Hepatocyte (in vitro differentiated cells): ENCODE measurements at regions not wholly inside any gene's neighbourhood (a gene's known extent, or its start where the extent isn't known, plus 50 kb on each side); places are given as distances from the start of the nearest gene placed in this dataset.

Source experiments
- DNase-seq: peaks from one replicate; pipeline ENCODE4 v3.0.0-alpha.2; 2016; ENCODE audit warnings: low spot score
- H2AFZ ChIP-seq: fragments of 200-600 bp; sonication (generic); 2 replicates; pipeline ENCODE4 v1.6.0; 2016; ENCODE audit warnings: antibody characterized with exemption, mild to moderate bottlenecking
- H3K27ac ChIP-seq: fragments of 200-600 bp; sonication (generic); 2 replicates; pipeline ENCODE4 v1.5.1; 2016; ENCODE audit warnings: mild to moderate bottlenecking
- H3K27me3 ChIP-seq: fragments of 200-600 bp; sonication (generic); 2 replicates; pipeline ENCODE4 v1.6.1; 2016
- H3K36me3 ChIP-seq: fragments of 200-600 bp; sonication (generic); replicated peaks from 2 replicates; pipeline ENCODE4 v1.5.1; 2016; ENCODE audit warnings: low read depth; ENCODE audit not compliant: insufficient read depth
- H3K4me1 ChIP-seq: fragments of 200-600 bp; sonication (generic); 2 replicates; pipeline ENCODE4 v1.5.1; 2016; ENCODE audit warnings: mild to moderate bottlenecking, moderate library complexity; ENCODE audit not compliant: insufficient read depth
- H3K4me2 ChIP-seq: fragments of 200-600 bp; sonication (generic); 2 replicates; pipeline ENCODE4 v1.6.0; 2016
- H3K4me3 ChIP-seq: fragments of 200-600 bp; sonication (generic); 2 replicates; pipeline ENCODE4 v1.5.1; 2016; ENCODE audit warnings: mild to moderate bottlenecking
- H3K79me2 ChIP-seq: fragments of 200-600 bp; sonication (generic); 2 replicates; pipeline ENCODE4 v1.6.0; 2017; ENCODE audit warnings: mild to moderate bottlenecking
- H3K9me2 ChIP-seq: fragments of 200-600 bp; sonication (generic); replicated peaks from 2 replicates; pipeline ENCODE4 v1.6.0; 2017; ENCODE audit warnings: mild to moderate bottlenecking; ENCODE audit not compliant: insufficient read depth
- H3K9me3 ChIP-seq: fragments of 200-600 bp; sonication (generic); 2 replicates; pipeline ENCODE4 v1.5.1; 2016; ENCODE audit warnings: low read depth, mild to moderate bottlenecking
- H4K20me1 ChIP-seq: fragments of 200-600 bp; sonication (generic); 2 replicates; pipeline ENCODE4 v1.6.0; 2016; ENCODE audit warnings: mild to moderate bottlenecking; ENCODE audit not compliant: insufficient read depth, poor library complexity, severe bottlenecking
- CTCF ChIP-seq: fragments of 200-600 bp; sonication (generic); IDR thresholded peaks from 2 replicates; pipeline ENCODE4 v1.5.1; 2016; ENCODE audit warnings: antibody characterized with exemption, mild to moderate bottlenecking; ENCODE audit not compliant: poor library complexity
- EZH2 ChIP-seq: fragments of 200-600 bp; sonication (generic); IDR thresholded peaks from 2 replicates; pipeline ENCODE4 v1.6.1; 2016; ENCODE audit warnings: antibody characterized with exemption, mild to moderate bottlenecking, borderline replicate concordance
- EZH2phosphoT487 ChIP-seq: fragments of 200-600 bp; sonication (generic); IDR thresholded peaks from one replicate; pipeline ENCODE4 v1.6.1; 2018; ENCODE audit warnings: antibody characterized with exemption, mild to moderate bottlenecking, low read depth, moderate library complexity; ENCODE audit not compliant: unreplicated experiment, severe bottlenecking
- WGBS: methylation state at CpG from one replicate; pipeline ENCODE4 v1.1.6; 2016; ENCODE audit warnings: low lambda C conversion rate; ENCODE audit errors: missing lambda C conversion rate; 5-methylcytosine and 5-hydroxymethylcytosine counted together

GRCh38 chr5:54756796-54757402, 228.5 kb downstream of the ESM1 start:
- Histone ChIP-seq H3K36me3 (no peaks in the 10 kb centered on the region), H3K27ac (no peak overlapping the region), H3K9me3 (no peaks in the 10 kb centered on the region), H3K4me1 (no peaks in the 10 kb centered on the region), H3K27me3 (no peaks in the 10 kb centered on the region), H2AFZ (no peak overlapping the region), H3K9me2 (no peaks in the 10 kb centered on the region), H3K4me3 (no peak overlapping the region), H4K20me1 (no peaks in the 10 kb centered on the region), H3K4me2 (no peak overlapping the region), H3K79me2 (no peaks in the 10 kb centered on the region)
- no peak for TF ChIP-seq EZH2phosphoT487
- TF ChIP-seq CTCF: no peak
- TF ChIP-seq EZH2: no peak
- DNase-seq: no peak
- WGBS: 100% methylated on average over 1 of the region's 1 CpG

- H2AFZ ChIP-seq: no peak overlapping the region
- no peaks in the 10 kb centered on the region for H3K79me2 ChIP-seq
- no peak overlapping the region for H3K27ac ChIP-seq
- H3K9me2 ChIP-seq: no peaks in the 10 kb centered on the region
- DNase-seq: no peak
- TF ChIP-seq CTCF: no peak
- TF ChIP-seq EZH2phosphoT487: no peak
- no peak for TF ChIP-seq EZH2
- no peaks in the 10 kb centered on the region for H3K27me3 ChIP-seq
- H3K4me2 ChIP-seq: no peak overlapping the region
- H3K36me3 ChIP-seq: no peaks in the 10 kb centered on the region
- H3K4me3 ChIP-seq: no peak overlapping the region
- H4K20me1 ChIP-seq: no peaks in the 10 kb centered on the region
- H3K4me1 ChIP-seq: no peaks in the 10 kb centered on the region
- 98% methylated on average over 4 of the region's 4 CpGs for WGBS
- H3K9me3 ChIP-seq: no peaks in the 10 kb centered on the region
These were observed 229.1 kb downstream of the ESM1 start for GRCh38 chr5:54756301-54756700.

GRCh38 chr5:54754878-54755277, 230.5 kb downstream of the ESM1 start:
- H3K27ac ChIP-seq: no peak overlapping the region
- WGBS: 91% methylated on average over 2 of the region's 2 CpGs

More at GRCh38 chr5:54754878-54755277, 230.5 kb downstream of the ESM1 start:
- Histone ChIP-seq H4K20me1 (no peaks in the 10 kb centered on the region), H3K79me2 (no peaks in the 10 kb centered on the region), H3K9me3 (no peaks in the 10 kb centered on the region), H3K4me3 (no peak overlapping the region), H3K9me2 (no peaks in the 10 kb centered on the region), H2AFZ (no peak overlapping the region), H3K27me3 (no peaks in the 10 kb centered on the region), H3K4me1 (no peaks in the 10 kb centered on the region), H3K4me2 (no peak overlapping the region), H3K36me3 (no peaks in the 10 kb centered on the region)
- DNase-seq: no peak
- TF ChIP-seq EZH2: no peak
- TF ChIP-seq CTCF: no peak
- TF ChIP-seq EZH2phosphoT487: no peak
